ENCODE measurements at regions not wholly inside any gene's neighbourhood (a gene's known extent, or its start where the extent isn't known, plus 50 kb on each side); places are given as distances from the start of the nearest gene placed in this dataset.

GRCh38 chr11:95442531-95443050 is 211.6 kb upstream of the SESN3 start:
- no peak for TF ChIP-seq ZNF281 (CRISPR knock-in tag; IDR thresholded peaks at IDR 0.05)
- TF ChIP-seq SMAD4 (CRISPR knock-in tag; IDR thresholded peaks at IDR 0.05) = no peak
- TF ChIP-seq NFYB (CRISPR knock-in tag; conservative IDR thresholded peaks at IDR 0.05; ENCODE audit: low read depth) = no peak
- no peak for TF ChIP-seq CTCF (IDR thresholded peaks at IDR 0.05)
- no peak for TF ChIP-seq JAZF1 (CRISPR knock-in tag; IDR thresholded peaks at IDR 0.05)
- no peak for TF ChIP-seq E2F1 (CRISPR knock-in tag; IDR thresholded peaks at IDR 0.05)
- TF ChIP-seq USF1 (CRISPR knock-in tag; IDR thresholded peaks at IDR 0.05) = no peak
- no peak for TF ChIP-seq ZNF532 (CRISPR knock-in tag; IDR thresholded peaks at IDR 0.05; ENCODE audit: borderline replicate concordance)

Measured in WTC11 (cell line).